ENCODE measurements at regions not wholly inside any gene's neighbourhood (a gene's known extent, or its start where the extent isn't known, plus 50 kb on each side); places are given as distances from the start of the nearest gene placed in this dataset.

- H3K4me1 ChIP-seq (ENCODE audit: control insufficient read depth, insufficient read depth, low read length) = peaks cover 23% of the 10 kb centered on the region; the same call in 1 of the 2 replicates
- H3K9ac ChIP-seq (ENCODE audit: low read depth, low read length) = no peak overlapping the region
These were observed 501.4 kb upstream of the NR2F2 start for GRCh38 chr15:95829062-95829461.

GRCh38 chr15:95830281-95830680 is 500.2 kb upstream of the NR2F2 start:
- Histone ChIP-seq H3K27ac (ENCODE audit: low read depth, low read length) (no peak overlapping the region), H3K9ac (ENCODE audit: low read depth, low read length) (no peak overlapping the region), H3K9me3 (ENCODE audit: control insufficient read depth, insufficient read depth, low read length) (0 out of 2 replicates have a peak, but pooled peaks cover 4% of the 10 kb centered on the region), H3K27me3 (ENCODE audit: control insufficient read depth, insufficient read depth, low read length) (no peaks in the 10 kb centered on the region), H3K4me3 (ENCODE audit: low read depth, low read length) (no peak overlapping the region), H3K4me1 (ENCODE audit: control insufficient read depth, insufficient read depth, low read length) (peaks cover 23% of the 10 kb centered on the region; the same call in 1 of the 2 replicates), H3K36me3 (ENCODE audit: control insufficient read depth, insufficient read depth, low read length) (no peaks in the 10 kb centered on the region)

More at GRCh38 chr15:95829062-95829461, 501.4 kb upstream of the NR2F2 start:
- no peak overlapping the region for H3K27ac ChIP-seq (ENCODE audit: low read depth, low read length)
- 0 out of 2 replicates have a peak, but pooled peaks cover 4% of the 10 kb centered on the region for H3K9me3 ChIP-seq (ENCODE audit: control insufficient read depth, insufficient read depth, low read length)
- no peak overlapping the region for H3K4me3 ChIP-seq (ENCODE audit: low read depth, low read length)
- H3K27me3 ChIP-seq (ENCODE audit: control insufficient read depth, insufficient read depth, low read length) = no peaks in the 10 kb centered on the region
- H3K36me3 ChIP-seq (ENCODE audit: control insufficient read depth, insufficient read depth, low read length) = no peaks in the 10 kb centered on the region

- no peak overlapping the region for H3K4me3 ChIP-seq (ENCODE audit: low read depth, low read length)
- H3K27me3 ChIP-seq (ENCODE audit: control insufficient read depth, insufficient read depth, low read length) = no peaks in the 10 kb centered on the region
- H3K9me3 ChIP-seq (ENCODE audit: control insufficient read depth, insufficient read depth, low read length) = 0 out of 2 replicates have a peak, but pooled peaks cover 4% of the 10 kb centered on the region
- peaks cover 20% of the 10 kb centered on the region; the same call in 1 of the 2 replicates for H3K4me1 ChIP-seq (ENCODE audit: control insufficient read depth, insufficient read depth, low read length)
- no peak overlapping the region for H3K9ac ChIP-seq (ENCODE audit: low read depth, low read length)
- H3K27ac ChIP-seq (ENCODE audit: low read depth, low read length) = no peak overlapping the region
- H3K36me3 ChIP-seq (ENCODE audit: control insufficient read depth, insufficient read depth, low read length) = no peaks in the 10 kb centered on the region
These were observed 497.8 kb upstream of the NR2F2 start for GRCh38 chr15:95832668-95833067.

- Histone ChIP-seq H3K4me1 (ENCODE audit: control insufficient read depth, insufficient read depth, low read length) (peaks cover 19% of the 10 kb centered on the region; the same call in 1 of the 2 replicates), H3K9ac (ENCODE audit: low read depth, low read length) (no peak overlapping the region), H3K9me3 (ENCODE audit: control insufficient read depth, insufficient read depth, low read length) (no peaks in the 10 kb centered on the region), H3K27me3 (ENCODE audit: control insufficient read depth, insufficient read depth, low read length) (no peaks in the 10 kb centered on the region), H3K27ac (ENCODE audit: low read depth, low read length) (no peak overlapping the region), H3K36me3 (ENCODE audit: control insufficient read depth, insufficient read depth, low read length) (no peaks in the 10 kb centered on the region), H3K4me3 (ENCODE audit: low read depth, low read length) (no peak overlapping the region)
These were observed 496.3 kb upstream of the NR2F2 start for GRCh38 chr15:95834028-95834804.

- H3K27me3 ChIP-seq (ENCODE audit: control insufficient read depth, insufficient read depth, low read length) = no peaks in the 10 kb centered on the region
- H3K9me3 ChIP-seq (ENCODE audit: control insufficient read depth, insufficient read depth, low read length) = no peaks in the 10 kb centered on the region
- no peak overlapping the region for H3K4me3 ChIP-seq (ENCODE audit: low read depth, low read length)
- no peak overlapping the region for H3K27ac ChIP-seq (ENCODE audit: low read depth, low read length)
- no peak overlapping the region for H3K9ac ChIP-seq (ENCODE audit: low read depth, low read length)
- H3K36me3 ChIP-seq (ENCODE audit: control insufficient read depth, insufficient read depth, low read length) = no peaks in the 10 kb centered on the region
- H3K4me1 ChIP-seq (ENCODE audit: control insufficient read depth, insufficient read depth, low read length) = 0 out of 2 replicates have a peak, but pooled peaks cover 12% of the 10 kb centered on the region
These were observed 494.0 kb upstream of the NR2F2 start for GRCh38 chr15:95836536-95836935.

- no peaks in the 10 kb centered on the region for H3K27me3 ChIP-seq (ENCODE audit: control insufficient read depth, insufficient read depth, low read length)
- no peak overlapping the region for H3K4me3 ChIP-seq (ENCODE audit: low read depth, low read length)
- H3K36me3 ChIP-seq (ENCODE audit: control insufficient read depth, insufficient read depth, low read length) = no peaks in the 10 kb centered on the region
- no peak overlapping the region for H3K9ac ChIP-seq (ENCODE audit: low read depth, low read length)
- H3K9me3 ChIP-seq (ENCODE audit: control insufficient read depth, insufficient read depth, low read length) = no peaks in the 10 kb centered on the region
- H3K4me1 ChIP-seq (ENCODE audit: control insufficient read depth, insufficient read depth, low read length) = 0 out of 2 replicates have a peak, but pooled peaks cover 12% of the 10 kb centered on the region
- no peak overlapping the region for H3K27ac ChIP-seq (ENCODE audit: low read depth, low read length)
These were observed 493.0 kb upstream of the NR2F2 start for GRCh38 chr15:95837341-95838004.

GRCh38 chr15:95839367-95839782 is 491.1 kb upstream of the NR2F2 start:
- Histone ChIP-seq H3K9me3 (ENCODE audit: control insufficient read depth, insufficient read depth, low read length) (no peaks in the 10 kb centered on the region), H3K4me1 (ENCODE audit: control insufficient read depth, insufficient read depth, low read length) (no peaks in the 10 kb centered on the region), H3K27me3 (ENCODE audit: control insufficient read depth, insufficient read depth, low read length) (no peaks in the 10 kb centered on the region), H3K36me3 (ENCODE audit: control insufficient read depth, insufficient read depth, low read length) (no peaks in the 10 kb centered on the region), H3K27ac (ENCODE audit: low read depth, low read length) (no peak overlapping the region), H3K4me3 (ENCODE audit: low read depth, low read length) (no peak overlapping the region), H3K9ac (ENCODE audit: low read depth, low read length) (no peak overlapping the region)

GRCh38 chr15:95840004-95840403 is 490.5 kb upstream of the NR2F2 start:
- Histone ChIP-seq H3K4me1 (ENCODE audit: control insufficient read depth, insufficient read depth, low read length) (no peaks in the 10 kb centered on the region), H3K9me3 (ENCODE audit: control insufficient read depth, insufficient read depth, low read length) (no peaks in the 10 kb centered on the region), H3K4me3 (ENCODE audit: low read depth, low read length) (no peak overlapping the region), H3K27ac (ENCODE audit: low read depth, low read length) (no peak overlapping the region), H3K27me3 (ENCODE audit: control insufficient read depth, insufficient read depth, low read length) (no peaks in the 10 kb centered on the region), H3K9ac (ENCODE audit: low read depth, low read length) (no peak overlapping the region), H3K36me3 (ENCODE audit: control insufficient read depth, insufficient read depth, low read length) (no peaks in the 10 kb centered on the region)

- H3K36me3 ChIP-seq (ENCODE audit: control insufficient read depth, insufficient read depth, low read length) = no peaks in the 10 kb centered on the region
- H3K9me3 ChIP-seq (ENCODE audit: control insufficient read depth, insufficient read depth, low read length) = no peaks in the 10 kb centered on the region
- H3K27me3 ChIP-seq (ENCODE audit: control insufficient read depth, insufficient read depth, low read length) = no peaks in the 10 kb centered on the region
- no peak overlapping the region for H3K4me3 ChIP-seq (ENCODE audit: low read depth, low read length)
- H3K27ac ChIP-seq (ENCODE audit: low read depth, low read length) = no peak overlapping the region
- 0 out of 2 replicates have a peak, but pooled peaks cover 2% of the 10 kb centered on the region for H3K4me1 ChIP-seq (ENCODE audit: control insufficient read depth, insufficient read depth, low read length)
- H3K9ac ChIP-seq (ENCODE audit: low read depth, low read length) = no peak overlapping the region
These were observed 489.6 kb upstream of the NR2F2 start for GRCh38 chr15:95840855-95841254.

- Histone ChIP-seq H3K9ac (ENCODE audit: low read depth, low read length) (no peak overlapping the region), H3K4me3 (ENCODE audit: low read depth, low read length) (no peak overlapping the region), H3K9me3 (ENCODE audit: control insufficient read depth, insufficient read depth, low read length) (no peaks in the 10 kb centered on the region), H3K36me3 (ENCODE audit: control insufficient read depth, insufficient read depth, low read length) (no peaks in the 10 kb centered on the region), H3K27ac (ENCODE audit: low read depth, low read length) (no peak overlapping the region), H3K27me3 (ENCODE audit: control insufficient read depth, insufficient read depth, low read length) (no peaks in the 10 kb centered on the region), H3K4me1 (ENCODE audit: control insufficient read depth, insufficient read depth, low read length) (peaks cover 8% of the 10 kb centered on the region; the same call in 1 of the 2 replicates)
These were observed 487.9 kb upstream of the NR2F2 start for GRCh38 chr15:95842576-95842975.
